Activated naive CD8-positive, alpha-beta T cell treated with anti-CD3 and anti-CD28 coated beads, Interleukin-2, amount 10 ng/mL, durations not matched to agents 7 days and 5 days (primary cell): ENCODE measurements at regions not wholly inside any gene's neighbourhood (a gene's known extent, or its start where the extent isn't known, plus 50 kb on each side); places are given as distances from the start of the nearest gene placed in this dataset.
"Not testable (repeated sequence)": the region's sequence is repeated elsewhere in the genome, so short reads cannot be mapped to it uniquely, and the experiment has no call there.

Source experiments
- ATAC-seq: fragments of 150-1000 bp; cut with Tn5 transposase; one replicate; pipeline ENCODE4 v1.10.0; 2021; ENCODE audit warnings: low read depth, moderate library complexity
- POLR2A ChIA-PET: fragments of 350-600 bp; sonication (Branson Sonifier 250); formaldehyde crosslinking; loops from one replicate; lab custom pipeline; 2021; ENCODE audit warnings: antibody characterized with exemption; lab: Charles Lee
- DNase-seq: peaks from one replicate; pipeline ENCODE4 v3.0.0; 2021
- H3K27ac Mint-ChIP-seq: one replicate; pipeline ENCODE4 v1.8.0; 2022; ENCODE audit warnings: mild to moderate bottlenecking, mixed read lengths
- H3K27me3 Mint-ChIP-seq: one replicate; pipeline ENCODE4 v1.8.0; 2022; ENCODE audit warnings: mild to moderate bottlenecking, moderate library complexity, mixed read lengths
- H3K36me3 Mint-ChIP-seq: one replicate; pipeline ENCODE4 v1.8.0; 2021; ENCODE audit warnings: mild to moderate bottlenecking, mixed read lengths
- H3K4me1 Mint-ChIP-seq: one replicate; pipeline ENCODE4 v1.8.0; 2021; ENCODE audit warnings: mixed read lengths
- H3K4me3 Mint-ChIP-seq: one replicate; pipeline ENCODE4 v1.8.0; 2022; ENCODE audit warnings: mild to moderate bottlenecking, moderate library complexity, mixed read lengths
- H3K9me3 Mint-ChIP-seq: one replicate; pipeline ENCODE4 v1.8.0; 2021; ENCODE audit warnings: mixed read lengths

- Mint-ChIP-seq H3K4me3 (no peak overlapping the region), H3K4me1 (no peaks in the 10 kb centered on the region), H3K36me3 (no peaks in the 10 kb centered on the region), H3K27me3 (peaks cover 2% of the 10 kb centered on the region), H3K9me3 (no peaks in the 10 kb centered on the region), H3K27ac (no peak overlapping the region)
- DNase-seq (no peak), ATAC-seq (no peak)
- POLR2A ChIA-PET: no interaction called here
Observed at GRCh38 chr11:93608364-93608763, 53.1 kb upstream of the CEP295 start.

GRCh38 chr11:93606721-93607120, 54.8 kb upstream of the CEP295 start:
- ATAC-seq (no peak), DNase-seq (no peak)
- Mint-ChIP-seq H3K4me1 (no peaks in the 10 kb centered on the region), H3K27me3 (peaks cover 4% of the 10 kb centered on the region), H3K36me3 (no peaks in the 10 kb centered on the region), H3K9me3 (no peaks in the 10 kb centered on the region), H3K4me3 (no peak overlapping the region), H3K27ac (no peak overlapping the region)
- POLR2A ChIA-PET: no interaction called here

GRCh38 chr11:93606314-93606713, 55.2 kb upstream of the CEP295 start:
- H3K9me3 Mint-ChIP-seq: no peaks in the 10 kb centered on the region
- ATAC-seq (no peak), DNase-seq (no peak)
- H3K4me1 Mint-ChIP-seq: no peaks in the 10 kb centered on the region
- peaks cover 4% of the 10 kb centered on the region for H3K27me3 Mint-ChIP-seq
- POLR2A ChIA-PET: no interaction called here
- no peak overlapping the region for H3K27ac Mint-ChIP-seq
- H3K36me3 Mint-ChIP-seq: no peaks in the 10 kb centered on the region
- H3K4me3 Mint-ChIP-seq: no peak overlapping the region

- no peaks in the 10 kb centered on the region for H3K4me1 Mint-ChIP-seq
- no peaks in the 10 kb centered on the region for H3K36me3 Mint-ChIP-seq
- H3K27ac Mint-ChIP-seq: no peak overlapping the region
- no peak overlapping the region for H3K4me3 Mint-ChIP-seq
- ATAC-seq (no peak), DNase-seq (no peak)
- POLR2A ChIA-PET: no interaction called here
- peaks cover 4% of the 10 kb centered on the region for H3K27me3 Mint-ChIP-seq
- H3K9me3 Mint-ChIP-seq: no peaks in the 10 kb centered on the region
Observed at GRCh38 chr11:93605642-93606041, 55.8 kb upstream of the CEP295 start.

- ATAC-seq: no peak
- Mint-ChIP-seq H3K27ac (no peak overlapping the region), H3K4me3 (no peak overlapping the region), H3K27me3 (peaks cover 4% of the 10 kb centered on the region), H3K9me3 (no peaks in the 10 kb centered on the region), H3K36me3 (no peaks in the 10 kb centered on the region), H3K4me1 (no peaks in the 10 kb centered on the region)
- POLR2A ChIA-PET: interaction anchor here (0.7 kb wide), 1 partner anchor 408 kb away, joined by 3 read pairs; no protein-coding TSS in a partner anchor
- DNase-seq: no peak
Observed at GRCh38 chr11:93604008-93604660, 57.3 kb upstream of the CEP295 start.

- DNase-seq: no peak
- Mint-ChIP-seq H3K27ac (no peak overlapping the region), H3K27me3 (peaks cover 4% of the 10 kb centered on the region), H3K36me3 (no peaks in the 10 kb centered on the region), H3K9me3 (no peaks in the 10 kb centered on the region), H3K4me1 (no peaks in the 10 kb centered on the region), H3K4me3 (no peak overlapping the region)
- POLR2A ChIA-PET: no interaction called here
- ATAC-seq: no peak
Observed at GRCh38 chr11:93603225-93604007, 58.1 kb upstream of the CEP295 start.

- H3K4me1 Mint-ChIP-seq, DNase-seq, H3K9me3 Mint-ChIP-seq, POLR2A ChIA-PET, ATAC-seq, H3K27me3 Mint-ChIP-seq, H3K27ac Mint-ChIP-seq, H3K36me3 Mint-ChIP-seq, H3K4me3 Mint-ChIP-seq: not testable (repeated sequence)
Observed at GRCh38 chr11:93596171-93596570, 53.0 kb upstream of the SMCO4 start.
